NCI-H1694 (cell line): ENCODE measurements at regions not wholly inside any gene's neighbourhood (a gene's known extent, or its start where the extent isn't known, plus 50 kb on each side); places are given as distances from the start of the nearest gene placed in this dataset.
"Not testable (repeated sequence)": the region's sequence is repeated elsewhere in the genome, so short reads cannot be mapped to it uniquely, and the experiment has no call there.

Experiments used
- DNase-seq: peaks from one replicate; lab custom pipeline; 2025; lab: John Stamatoyannopoulos, UW

DNA sequence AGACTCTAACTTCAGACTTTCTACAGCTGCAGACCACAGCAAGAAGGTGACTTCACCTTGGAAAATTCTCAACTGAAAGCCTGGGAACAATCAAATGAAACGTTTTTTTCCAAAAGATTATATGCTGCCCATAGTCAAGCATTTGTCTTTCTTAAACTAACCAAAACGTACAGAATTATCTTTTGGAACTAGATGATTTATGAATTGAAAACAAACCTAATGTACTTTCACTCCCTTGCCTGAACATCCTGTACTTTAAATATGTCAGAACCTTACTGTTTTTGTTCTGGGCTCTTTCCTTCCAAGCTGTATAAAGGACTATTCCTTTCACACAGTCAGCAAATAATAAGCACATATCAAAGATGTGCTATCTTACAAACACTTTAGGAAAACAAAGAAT is 62.4 kb upstream of the TNFAIP3 start:
- DNase-seq: no peak

DNA sequence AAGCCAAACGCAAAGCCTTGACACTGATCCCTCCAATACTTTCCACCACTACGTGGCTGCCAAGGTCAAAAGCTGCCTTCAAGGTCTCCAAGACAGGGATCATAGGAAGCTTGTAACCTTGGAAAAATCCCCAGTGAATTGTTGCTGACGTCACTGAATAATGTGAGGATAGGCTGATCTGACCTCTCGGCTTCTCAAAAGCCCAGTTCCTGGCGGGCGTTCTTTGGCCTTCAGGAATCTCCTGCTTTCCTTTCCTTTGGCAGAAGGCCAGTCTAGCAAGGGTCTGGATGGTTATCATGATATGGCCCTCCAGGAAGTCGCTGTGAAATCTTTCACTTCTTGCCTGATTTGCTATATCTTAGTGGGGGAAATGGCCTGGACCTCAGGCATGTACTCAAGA is 61.4 kb upstream of the TNFAIP3 start:
- DNase-seq: no peak

DNA sequence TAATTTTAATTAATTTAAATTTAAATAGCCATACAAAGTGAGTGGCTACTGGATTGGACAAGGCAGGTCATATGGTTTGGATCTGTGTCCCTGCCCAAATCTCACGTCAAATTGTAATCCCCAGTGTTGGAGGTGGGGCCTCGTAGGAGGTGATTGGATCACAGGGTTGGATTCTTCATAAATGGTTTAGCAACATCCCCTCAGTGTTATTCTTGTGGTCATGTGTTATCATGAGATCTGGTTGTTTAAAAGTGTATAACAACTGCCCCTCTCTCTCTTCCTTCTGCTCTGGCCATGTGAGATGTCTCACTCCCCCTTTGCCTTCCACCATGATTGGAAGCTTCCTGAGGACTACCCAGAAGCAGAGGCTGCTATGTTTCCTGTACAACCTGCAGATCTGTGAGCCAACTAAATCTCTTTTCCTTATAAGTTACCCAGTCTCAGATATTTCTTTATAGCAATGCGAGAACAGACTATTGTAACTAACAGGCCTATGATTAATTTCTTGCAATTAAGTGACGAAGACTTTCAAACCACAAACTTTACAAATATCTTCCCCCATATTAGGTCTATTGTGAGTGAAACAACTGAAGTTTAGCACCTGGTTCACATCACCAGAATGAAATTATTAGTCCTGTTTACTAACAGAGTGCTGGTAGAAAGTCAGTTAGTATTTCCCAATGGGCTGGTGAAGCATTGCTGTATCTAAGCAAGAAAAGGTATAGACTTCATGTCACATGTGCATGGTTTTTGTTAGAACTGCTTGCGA is 60.0 kb upstream of the TNFAIP3 start:
- no peak for DNase-seq

DNA sequence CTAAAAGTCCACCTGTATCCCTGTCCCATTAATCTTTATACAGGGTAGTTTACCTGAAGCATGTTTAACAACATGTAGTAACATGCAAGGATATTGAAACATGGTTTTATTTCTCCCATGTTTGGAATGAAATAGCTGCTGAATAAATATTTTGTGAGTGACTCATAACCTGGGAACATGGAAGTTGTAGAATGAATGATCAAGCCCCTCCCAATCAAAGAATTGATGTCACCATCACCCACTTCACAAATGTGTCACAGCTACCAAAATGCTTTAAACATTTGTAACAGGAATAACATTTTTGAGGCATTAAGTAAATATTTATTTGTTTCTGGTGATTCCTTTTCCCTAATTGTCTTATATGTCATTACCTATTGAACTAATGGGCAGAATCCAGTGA is 58.9 kb upstream of the TNFAIP3 start:
- no peak for DNase-seq

DNA sequence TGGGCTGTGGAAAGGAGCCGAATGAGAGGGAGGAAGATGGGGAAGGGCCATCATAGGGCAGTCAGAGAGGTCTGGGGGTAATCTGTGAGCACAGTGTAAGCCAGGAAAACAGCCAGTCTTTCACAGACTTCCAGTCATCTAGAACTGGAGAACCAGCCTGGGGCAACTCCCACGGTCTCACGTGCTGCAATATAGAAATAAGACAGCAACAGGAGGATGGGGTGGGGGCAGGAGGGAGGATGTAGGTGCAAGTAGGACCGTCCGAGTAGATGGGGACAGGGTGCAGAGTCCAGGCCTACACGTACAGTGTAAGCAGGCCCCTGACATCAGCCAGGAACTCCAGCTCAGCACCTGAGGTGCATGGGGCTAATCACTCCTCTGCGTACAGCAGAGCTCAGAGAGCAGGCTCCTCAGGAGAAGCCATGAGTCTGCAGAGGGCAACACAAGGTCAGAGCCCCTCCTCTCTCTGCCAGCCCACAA is 58.2 kb upstream of the TNFAIP3 start:
- DNase-seq: no peak

DNA sequence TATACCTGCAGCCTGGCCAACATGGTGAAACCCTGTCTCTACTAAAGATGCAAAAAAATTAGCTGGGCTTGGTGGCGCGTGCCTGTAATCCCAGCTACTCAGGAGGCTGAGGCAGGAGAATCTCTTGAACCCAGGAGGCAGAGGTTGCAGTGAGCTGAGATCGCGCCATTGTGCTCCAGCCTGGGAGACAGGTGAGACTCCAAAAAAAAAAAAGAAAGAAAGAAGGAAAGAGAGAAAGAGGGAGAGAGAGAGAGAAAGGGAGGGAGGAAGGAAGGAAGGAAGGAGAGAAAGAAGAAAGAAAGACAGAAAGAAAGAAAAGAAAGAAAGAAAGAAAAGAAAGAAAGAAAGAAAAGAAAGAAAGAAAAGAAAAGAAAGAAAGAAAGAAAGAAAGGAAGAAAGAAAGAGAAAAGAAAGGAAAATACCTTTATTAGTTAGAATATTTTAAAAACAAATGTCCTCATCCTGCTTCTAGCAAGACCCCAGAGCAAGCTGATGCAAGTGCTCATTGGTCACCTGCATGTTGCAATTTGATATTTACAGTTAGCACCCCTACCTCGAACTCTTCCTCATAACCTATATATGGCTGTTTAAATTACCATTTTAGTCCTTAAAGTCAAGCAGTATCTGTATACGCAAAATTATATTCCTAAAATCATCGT is 57.0 kb upstream of the TNFAIP3 start:
- not testable (repeated sequence) for DNase-seq

DNA sequence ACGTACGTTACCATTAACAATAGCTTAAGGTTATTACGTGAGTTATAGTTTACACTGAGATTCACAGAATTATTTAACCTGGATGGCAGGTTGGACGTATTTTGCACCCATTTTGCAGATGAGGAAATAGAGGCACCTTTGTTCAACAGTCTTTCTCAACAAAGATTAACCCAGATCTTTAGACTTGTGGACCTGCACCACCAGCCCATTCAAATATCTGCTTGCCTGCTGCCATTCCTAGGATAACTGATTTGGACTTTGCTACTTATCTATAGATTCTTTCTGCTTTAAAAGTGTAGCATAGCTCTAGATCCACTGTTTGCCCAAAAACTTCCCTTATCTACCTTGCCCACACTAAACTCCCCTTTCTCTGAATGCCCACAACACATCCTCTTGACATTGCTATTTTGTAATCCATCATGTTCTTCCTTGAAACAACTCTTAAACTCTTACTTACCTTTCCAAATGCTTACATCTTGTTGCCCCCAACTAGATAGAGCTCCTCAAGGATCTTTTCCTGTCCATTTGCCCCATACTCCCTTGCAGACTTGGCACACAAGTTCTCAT is 56.4 kb upstream of the TNFAIP3 start:
- no peak for DNase-seq

DNA sequence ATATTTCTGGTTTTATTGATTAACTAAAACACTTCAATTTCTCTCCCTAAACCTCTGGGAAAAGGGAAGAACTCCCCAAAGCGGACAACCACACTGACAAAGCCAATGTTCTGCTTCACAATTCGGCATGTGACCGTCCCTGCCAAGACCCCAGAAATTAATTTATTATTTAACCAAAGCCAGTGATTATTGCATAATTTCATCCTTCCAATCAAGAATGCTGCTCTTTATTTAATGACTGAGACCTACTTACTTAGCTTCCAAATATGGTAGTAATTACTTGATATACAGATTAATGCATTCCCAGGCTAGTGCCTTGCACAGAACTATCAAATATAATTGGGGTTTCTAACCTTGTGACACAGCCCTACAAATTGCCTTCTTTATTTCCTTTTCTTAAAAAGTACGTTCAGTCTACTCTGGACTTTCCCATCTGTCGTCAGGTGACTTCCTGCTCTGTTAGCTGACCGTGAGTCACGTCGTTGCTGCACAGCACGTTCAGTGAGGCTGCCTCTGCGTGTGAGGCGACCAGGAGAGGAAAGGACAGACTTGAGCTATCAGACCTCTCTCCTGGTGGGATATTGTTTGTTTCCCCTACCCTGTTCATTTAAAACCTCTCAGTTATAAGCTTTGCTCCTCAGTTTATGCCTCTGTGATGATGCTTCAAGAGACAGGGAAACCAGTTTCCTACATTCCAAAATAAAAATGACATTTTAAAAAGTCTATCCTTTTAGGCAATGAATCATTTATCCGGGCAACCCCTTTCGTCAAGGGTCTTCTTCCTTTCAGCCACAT is 55.7 kb upstream of the TNFAIP3 start:
- no peak for DNase-seq

DNA sequence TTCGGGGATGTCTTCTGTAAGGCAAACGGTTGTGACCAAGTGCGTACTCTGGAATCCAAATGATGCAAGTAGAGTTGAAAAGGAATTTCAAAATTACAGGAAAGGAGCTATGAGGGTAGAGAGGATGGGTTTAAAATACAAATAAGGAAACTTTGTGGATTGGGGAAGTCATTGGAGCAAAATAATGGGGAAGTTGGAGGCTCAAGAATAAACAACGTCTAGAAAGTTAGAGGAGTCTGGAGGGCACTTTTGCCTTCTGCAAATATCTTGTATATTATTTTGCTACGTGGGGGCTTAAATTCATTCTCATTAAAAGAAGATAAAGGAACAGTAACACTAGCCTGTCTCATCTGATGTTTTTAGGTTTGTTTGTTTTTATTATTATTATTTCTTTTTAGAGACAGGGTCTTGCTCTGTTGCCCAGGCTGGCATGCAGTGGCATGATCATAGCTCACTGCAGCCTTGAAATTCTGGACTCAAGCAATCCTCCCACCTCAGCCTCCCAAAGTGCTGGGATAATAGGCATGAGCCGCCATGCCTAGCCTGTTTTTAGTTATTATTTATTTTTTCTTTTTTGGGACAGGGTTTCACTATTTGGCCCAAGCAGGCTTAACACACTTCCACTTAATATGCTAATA is 55.0 kb upstream of the TNFAIP3 start:
- no peak for DNase-seq

DNA sequence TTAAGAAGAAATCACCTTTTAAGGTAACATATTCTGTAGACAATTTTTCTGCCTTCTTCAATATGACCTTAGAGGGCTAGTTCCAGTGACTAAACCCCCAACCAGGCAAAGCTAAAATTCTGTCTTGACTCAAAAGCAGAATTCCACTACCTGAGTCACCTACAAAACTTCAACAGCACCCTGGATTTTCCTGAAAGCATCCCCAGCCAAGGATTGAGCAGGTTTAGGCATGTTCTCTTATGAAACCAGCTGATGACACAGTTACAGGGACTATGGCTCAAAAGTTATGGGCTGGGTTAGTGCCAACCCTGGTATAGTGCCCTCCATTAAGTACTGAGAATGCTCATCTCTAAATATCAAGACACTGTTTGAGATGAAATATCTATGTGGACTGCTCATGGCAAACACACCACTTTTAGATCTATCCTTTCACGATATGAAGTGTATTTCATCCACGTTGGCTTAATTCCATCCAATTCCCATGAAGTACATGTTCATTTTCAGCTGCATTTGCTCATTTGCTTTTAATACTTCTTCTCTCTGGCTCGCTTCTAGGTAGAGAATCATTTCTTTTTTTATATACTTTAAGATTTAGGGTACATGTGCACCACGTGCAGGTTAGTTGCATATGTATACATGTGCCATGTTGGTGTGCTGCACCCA is 53.6 kb upstream of the TNFAIP3 start:
- DNase-seq: no peak

DNA sequence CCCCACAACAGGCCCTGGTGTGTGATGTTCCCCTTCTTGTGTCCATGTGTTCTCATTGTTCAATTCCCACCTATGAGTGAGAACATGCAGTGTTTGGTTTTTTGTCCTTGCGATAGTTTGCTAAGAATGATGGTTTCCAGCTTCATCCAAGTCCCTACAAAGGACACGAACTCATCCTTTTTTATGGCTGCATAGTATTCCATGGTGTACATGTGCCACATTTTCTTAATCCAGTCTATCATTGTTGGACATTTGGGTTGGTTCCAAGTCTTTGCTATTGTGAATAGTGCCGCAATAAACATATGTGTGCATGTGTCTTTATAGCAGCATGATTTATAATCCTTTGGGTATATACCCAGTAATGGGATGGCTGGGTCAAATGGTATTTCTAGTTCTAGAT is 53.0 kb upstream of the TNFAIP3 start:
- not testable (repeated sequence) for DNase-seq

DNA sequence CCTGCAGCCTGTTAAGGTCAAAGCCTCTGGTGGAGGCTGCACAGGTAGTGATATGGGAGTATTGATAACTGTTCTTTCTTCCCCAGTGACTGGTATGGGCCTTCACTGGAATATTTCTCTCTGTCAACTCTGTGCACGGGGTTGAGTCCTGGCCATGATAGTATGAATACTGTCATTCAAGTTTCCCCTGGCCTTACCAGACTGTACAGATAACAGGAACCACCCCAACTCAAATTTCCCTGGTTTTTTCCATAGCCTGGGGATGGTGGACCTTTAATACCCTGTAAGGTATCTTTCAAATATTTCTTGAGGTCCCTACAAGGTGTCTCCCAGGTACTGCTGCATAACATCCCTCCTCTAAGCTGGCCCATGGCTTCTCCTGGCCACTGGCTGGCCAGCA is 51.4 kb upstream of the TNFAIP3 start:
- no peak for DNase-seq

DNA sequence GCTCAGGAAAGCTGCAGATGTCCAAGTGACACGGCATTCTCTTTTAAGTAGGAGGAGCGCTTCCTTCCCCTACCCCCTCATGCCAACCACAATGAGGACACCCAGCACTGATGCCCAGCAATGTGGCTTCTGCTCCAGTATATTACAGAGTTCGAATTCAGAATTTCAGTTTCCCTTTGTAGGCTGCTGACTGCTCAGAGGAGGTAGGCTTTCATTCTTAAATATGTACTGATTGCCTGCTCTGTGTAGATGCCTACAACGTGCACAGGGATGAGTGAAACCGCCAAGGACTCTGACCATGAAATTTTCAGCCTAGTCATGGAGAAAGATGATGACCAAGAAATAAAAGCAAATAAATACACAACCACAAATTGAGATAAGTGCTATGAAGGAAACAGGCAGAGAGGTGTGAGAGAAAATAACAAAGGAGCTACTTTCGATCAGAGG is 50.9 kb upstream of the TNFAIP3 start:
- no peak for DNase-seq

DNA sequence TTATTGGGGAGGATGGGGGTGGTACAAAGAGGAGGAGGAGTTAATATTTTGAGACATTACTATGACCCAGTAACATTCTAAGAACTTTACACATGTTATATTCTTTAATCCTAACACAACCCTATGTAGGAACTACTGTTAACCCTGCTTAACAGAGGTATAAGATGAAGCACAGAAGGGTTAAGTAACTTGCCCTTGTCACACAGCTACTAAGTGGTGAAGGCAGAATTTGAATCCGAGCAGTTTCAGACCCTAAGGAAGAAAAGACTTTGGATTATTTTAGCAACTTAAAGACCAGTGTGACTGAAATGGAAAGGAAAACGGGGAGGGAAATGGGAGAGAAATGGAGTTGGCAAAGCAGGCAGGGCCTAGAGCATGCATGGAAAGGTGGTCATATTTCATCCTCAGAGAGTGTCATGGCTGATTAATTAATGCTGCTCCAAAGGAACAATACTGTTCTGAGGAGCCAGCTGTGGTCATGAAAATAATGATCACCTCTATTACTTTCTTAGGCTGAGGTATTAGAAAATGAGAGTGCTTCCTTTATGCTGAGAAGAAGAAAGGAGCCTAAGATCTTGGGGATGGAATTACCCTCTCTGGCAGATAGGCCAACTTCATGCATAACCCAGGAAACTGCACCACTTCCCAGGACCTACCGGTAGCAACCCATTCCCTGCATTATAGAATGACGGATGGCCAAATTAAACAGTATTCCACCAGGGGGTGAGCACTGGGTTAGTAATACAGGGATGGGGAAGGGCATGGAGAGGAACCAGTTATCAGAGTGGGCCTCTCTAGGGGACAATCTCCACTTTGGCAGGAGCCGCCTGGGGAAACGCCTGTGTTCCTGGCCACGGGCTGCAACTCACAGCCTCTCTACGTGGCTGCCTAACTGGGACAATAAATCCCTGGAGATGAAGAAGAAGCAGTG is 50.1 kb upstream of the TNFAIP3 start:
- DNase-seq: no peak
